Liver (tissue), 8 donors: ENCODE measurements at regions not wholly inside any gene's neighbourhood (a gene's known extent, or its start where the extent isn't known, plus 50 kb on each side); places are given as distances from the start of the nearest gene placed in this dataset.

Experiments used
- DNase-seq: peaks from one replicate; pipeline ENCODE4 v3.0.0-alpha.2; 2017; ENCODE audit warnings: low spot score
- H3K27ac ChIP-seq, 2 donors: one replicate each; pipeline ENCODE4 v1.7.0; 2013; ENCODE audit warnings: inconsistent platforms in 2 of 2, low read length in 2 of 2, control low read depth in 1 of 2, low read depth in 1 of 2, mild to moderate bottlenecking in 1 of 2
- H3K27me3 ChIP-seq, 4 donors: one replicate each; pipeline versions ENCODE4 v1.6.1 to v1.7.0; 2013; ENCODE audit warnings: low read length in 3 of 4, inconsistent platforms in 1 of 4, mild to moderate bottlenecking in 1 of 4, moderate library complexity in 1 of 4; ENCODE audit not compliant: control insufficient read depth in 4 of 4, insufficient read depth in 4 of 4
- H3K36me3 ChIP-seq, 4 donors: one replicate each; pipeline versions ENCODE4 v1.6.1 to v1.7.0; 2013; ENCODE audit warnings: low read length in 3 of 4, mild to moderate bottlenecking in 3 of 4, low read depth in 1 of 4, moderate library complexity in 1 of 4; ENCODE audit not compliant: control insufficient read depth in 4 of 4, insufficient read depth in 3 of 4
- H3K4me1 ChIP-seq, 4 donors: one replicate each; pipeline versions ENCODE4 v1.6.1 to v1.7.0; 2013; ENCODE audit warnings: low read length in 3 of 4, mild to moderate bottlenecking in 3 of 4, moderate library complexity in 1 of 4; ENCODE audit not compliant: control insufficient read depth in 4 of 4, insufficient read depth in 4 of 4
- H3K4me3 ChIP-seq, 3 donors: one replicate each; pipeline versions ENCODE4 v1.6.1 to v1.7.0; 2013; ENCODE audit warnings: low read length in 3 of 3, control low read depth in 1 of 3, low read depth in 1 of 3, mild to moderate bottlenecking in 1 of 3
- H3K9ac ChIP-seq, 2 donors: one replicate each; pipeline ENCODE4 v1.7.0; 2013; ENCODE audit warnings: low read length in 2 of 2, mild to moderate bottlenecking in 2 of 2, moderate library complexity in 2 of 2, control low read depth in 1 of 2, low read depth in 1 of 2
- H3K9me3 ChIP-seq, 4 donors: one replicate each; pipeline versions ENCODE4 v1.6.1 to v1.7.0; 2013; ENCODE audit warnings: low read length in 3 of 4; ENCODE audit not compliant: control insufficient read depth in 4 of 4
- EGR1 ChIP-seq, 2 donors: IDR thresholded peaks; 2 replicates each; pipeline ENCODE4 v1.6.1; 2016 to 2018; ENCODE audit warnings: antibody characterized with exemption in 2 of 2, low read depth in 2 of 2
- FOXA2 ChIP-seq: IDR thresholded peaks from 2 replicates; pipeline ENCODE4 v1.6.1; 2016; ENCODE audit warnings: antibody characterized with exemption
- HNF4A ChIP-seq, 2 donors: conservative IDR thresholded peaks; 2 replicates each; pipeline ENCODE4 v1.6.1; 2016; ENCODE audit warnings: antibody characterized with exemption in 2 of 2, mild to moderate bottlenecking in 2 of 2
- HNF4G ChIP-seq: IDR thresholded peaks from 2 replicates; pipeline ENCODE4 v1.6.1; 2016; ENCODE audit warnings: antibody characterized with exemption
- JUND ChIP-seq, 2 donors: IDR thresholded peaks; 2 replicates each; pipeline ENCODE4 v1.6.1; 2016; ENCODE audit warnings: antibody characterized with exemption in 2 of 2
- MAX ChIP-seq: IDR thresholded peaks from 2 replicates; pipeline ENCODE4 v1.6.1; 2016; ENCODE audit warnings: antibody characterized with exemption
- NR2F2 ChIP-seq: IDR thresholded peaks from 2 replicates; pipeline ENCODE4 v1.6.1; 2016; ENCODE audit warnings: antibody characterized with exemption
- RAD21 ChIP-seq, 2 donors: IDR thresholded peaks; 2 replicates each; pipeline ENCODE4 v1.6.1; 2016; ENCODE audit warnings: antibody characterized with exemption in 2 of 2, mild to moderate bottlenecking in 2 of 2
- RXRA ChIP-seq, 2 donors: IDR thresholded peaks; 2 replicates each; pipeline ENCODE4 v1.6.1; 2017 to 2018; ENCODE audit warnings: antibody characterized with exemption in 2 of 2, mild to moderate bottlenecking in 1 of 2
- SP1 ChIP-seq: IDR thresholded peaks from 2 replicates; pipeline ENCODE4 v1.6.1; 2018; ENCODE audit warnings: antibody characterized with exemption, mild to moderate bottlenecking
- TAF1 ChIP-seq: conservative IDR thresholded peaks from 2 replicates; pipeline ENCODE4 v1.6.1; 2016; ENCODE audit warnings: antibody characterized with exemption, mild to moderate bottlenecking
- YY1 ChIP-seq: IDR thresholded peaks from 2 replicates; pipeline ENCODE4 v1.6.1; 2016; ENCODE audit warnings: antibody characterized with exemption, mild to moderate bottlenecking
- ZBTB33 ChIP-seq: IDR thresholded peaks from 2 replicates; pipeline ENCODE4 v1.6.1; 2016; ENCODE audit warnings: antibody characterized with exemption
- WGBS: extraction: QIAGEN DNeasy Blood & Tissue Kit; methylation state at CpG from one replicate; pipeline ENCODE4 v1.1.7; 2013; 5-methylcytosine and 5-hydroxymethylcytosine counted together
- TF ChIP-seq, protein P1 (sequence below): fragments of 150-350 bp; IDR thresholded peaks from 2 replicates; pipeline ENCODE4 v1.5.1; 2017; ENCODE audit warnings: improper control_type of control experiment, low read depth, low read length; ENCODE audit not compliant: missing input control
- TF ChIP-seq, protein P2 (sequence below): IDR thresholded peaks from 2 replicates; pipeline ENCODE4 v1.6.1; 2016; ENCODE audit warnings: antibody characterized with exemption, mild to moderate bottlenecking
- donor health status: healthy.
- donor health status: healthy.
- donor health status: healthy.
- donor health status: healthy.
- donor health status: healthy.

- no peak overlapping the region for H3K4me3 ChIP-seq
- WGBS = 70% methylated on average over 4 of the region's 4 CpGs
- peaks cover 0 to 2% (median 0%) of the 10 kb centered on the region in 4 donors for H3K27me3 ChIP-seq
- no peak for TF ChIP-seq HNF4A (conservative IDR thresholded peaks at IDR 0.05)
- TF ChIP-seq SP1 = no peak
- no peak for TF ChIP-seq RXRA (IDR thresholded peaks at IDR 0.05)
- TF ChIP-seq, protein P1, sequence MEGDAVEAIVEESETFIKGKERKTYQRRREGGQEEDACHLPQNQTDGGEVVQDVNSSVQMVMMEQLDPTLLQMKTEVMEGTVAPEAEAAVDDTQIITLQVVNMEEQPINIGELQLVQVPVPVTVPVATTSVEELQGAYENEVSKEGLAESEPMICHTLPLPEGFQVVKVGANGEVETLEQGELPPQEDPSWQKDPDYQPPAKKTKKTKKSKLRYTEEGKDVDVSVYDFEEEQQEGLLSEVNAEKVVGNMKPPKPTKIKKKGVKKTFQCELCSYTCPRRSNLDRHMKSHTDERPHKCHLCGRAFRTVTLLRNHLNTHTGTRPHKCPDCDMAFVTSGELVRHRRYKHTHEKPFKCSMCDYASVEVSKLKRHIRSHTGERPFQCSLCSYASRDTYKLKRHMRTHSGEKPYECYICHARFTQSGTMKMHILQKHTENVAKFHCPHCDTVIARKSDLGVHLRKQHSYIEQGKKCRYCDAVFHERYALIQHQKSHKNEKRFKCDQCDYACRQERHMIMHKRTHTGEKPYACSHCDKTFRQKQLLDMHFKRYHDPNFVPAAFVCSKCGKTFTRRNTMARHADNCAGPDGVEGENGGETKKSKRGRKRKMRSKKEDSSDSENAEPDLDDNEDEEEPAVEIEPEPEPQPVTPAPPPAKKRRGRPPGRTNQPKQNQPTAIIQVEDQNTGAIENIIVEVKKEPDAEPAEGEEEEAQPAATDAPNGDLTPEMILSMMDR = no peak
- TF ChIP-seq, protein P2, sequence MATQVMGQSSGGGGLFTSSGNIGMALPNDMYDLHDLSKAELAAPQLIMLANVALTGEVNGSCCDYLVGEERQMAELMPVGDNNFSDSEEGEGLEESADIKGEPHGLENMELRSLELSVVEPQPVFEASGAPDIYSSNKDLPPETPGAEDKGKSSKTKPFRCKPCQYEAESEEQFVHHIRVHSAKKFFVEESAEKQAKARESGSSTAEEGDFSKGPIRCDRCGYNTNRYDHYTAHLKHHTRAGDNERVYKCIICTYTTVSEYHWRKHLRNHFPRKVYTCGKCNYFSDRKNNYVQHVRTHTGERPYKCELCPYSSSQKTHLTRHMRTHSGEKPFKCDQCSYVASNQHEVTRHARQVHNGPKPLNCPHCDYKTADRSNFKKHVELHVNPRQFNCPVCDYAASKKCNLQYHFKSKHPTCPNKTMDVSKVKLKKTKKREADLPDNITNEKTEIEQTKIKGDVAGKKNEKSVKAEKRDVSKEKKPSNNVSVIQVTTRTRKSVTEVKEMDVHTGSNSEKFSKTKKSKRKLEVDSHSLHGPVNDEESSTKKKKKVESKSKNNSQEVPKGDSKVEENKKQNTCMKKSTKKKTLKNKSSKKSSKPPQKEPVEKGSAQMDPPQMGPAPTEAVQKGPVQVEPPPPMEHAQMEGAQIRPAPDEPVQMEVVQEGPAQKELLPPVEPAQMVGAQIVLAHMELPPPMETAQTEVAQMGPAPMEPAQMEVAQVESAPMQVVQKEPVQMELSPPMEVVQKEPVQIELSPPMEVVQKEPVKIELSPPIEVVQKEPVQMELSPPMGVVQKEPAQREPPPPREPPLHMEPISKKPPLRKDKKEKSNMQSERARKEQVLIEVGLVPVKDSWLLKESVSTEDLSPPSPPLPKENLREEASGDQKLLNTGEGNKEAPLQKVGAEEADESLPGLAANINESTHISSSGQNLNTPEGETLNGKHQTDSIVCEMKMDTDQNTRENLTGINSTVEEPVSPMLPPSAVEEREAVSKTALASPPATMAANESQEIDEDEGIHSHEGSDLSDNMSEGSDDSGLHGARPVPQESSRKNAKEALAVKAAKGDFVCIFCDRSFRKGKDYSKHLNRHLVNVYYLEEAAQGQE = no peak
- TF ChIP-seq FOXA2 = no peak
- TF ChIP-seq ZBTB33 = no peak
- TF ChIP-seq RAD21 (IDR thresholded peaks at IDR 0.05) = no peak
- TF ChIP-seq EGR1 (IDR thresholded peaks at IDR 0.05; ENCODE audit: low read depth in 2 of 2) = no peak
- TF ChIP-seq TAF1 = no peak
- TF ChIP-seq JUND (IDR thresholded peaks at IDR 0.05) = no peak
- no peaks in the 10 kb centered on the region for H3K9me3 ChIP-seq
- no peak overlapping the region for H3K27ac ChIP-seq
- no peak overlapping the region for H3K9ac ChIP-seq
- H3K4me1 ChIP-seq = no peaks in the 10 kb centered on the region
- no peaks in the 10 kb centered on the region for H3K36me3 ChIP-seq
- DNase-seq = no peak
Observed at GRCh38 chr13:79121286-79121685, 284.8 kb downstream of the RBM26 start.

GRCh38 chr13:79119578-79120107, 286.4 kb downstream of the RBM26 start:
- H3K4me1 ChIP-seq = no peaks in the 10 kb centered on the region
- H3K9ac ChIP-seq = no peak overlapping the region
- no peak overlapping the region for H3K4me3 ChIP-seq
- WGBS = 94% methylated on average over 34 of the region's 34 CpGs
- no peaks in the 10 kb centered on the region for H3K36me3 ChIP-seq
- no peaks in the 10 kb centered on the region for H3K27me3 ChIP-seq
- no peaks in the 10 kb centered on the region for H3K9me3 ChIP-seq
- no peak overlapping the region for H3K27ac ChIP-seq
- DNase-seq = no peak
- no peak for TF ChIP-seq NR2F2
- TF ChIP-seq, protein P1 = no peak
- no peak for TF ChIP-seq MAX
- TF ChIP-seq ZBTB33 = no peak
- no peak for TF ChIP-seq JUND (IDR thresholded peaks at IDR 0.05)
- TF ChIP-seq FOXA2 = no peak
- TF ChIP-seq RXRA (IDR thresholded peaks at IDR 0.05) = no peak
- no peak for TF ChIP-seq YY1
- TF ChIP-seq, protein P2 = no peak
- TF ChIP-seq EGR1 (IDR thresholded peaks at IDR 0.05; ENCODE audit: low read depth in 2 of 2) = no peak
- TF ChIP-seq RAD21 (IDR thresholded peaks at IDR 0.05) = no peak
- no peak for TF ChIP-seq HNF4G
- no peak for TF ChIP-seq TAF1
- TF ChIP-seq HNF4A (conservative IDR thresholded peaks at IDR 0.05) = no peak
